HL-60 (cell line): ENCODE measurements at regions not wholly inside any gene's neighbourhood (a gene's known extent, or its start where the extent isn't known, plus 50 kb on each side); places are given as distances from the start of the nearest gene placed in this dataset.

Experiments
- DNase-seq, 2 experiments: peaks; one replicate each; pipeline ENCODE4 v3.0.0-alpha.2; 2010 to 2020; ENCODE audit warnings: low read depth in 1 of 2, low spot score in 1 of 2
- H3K27ac ChIP-seq: fragments of 250-450 bp; sonication (Bioruptor Pico); replicated peaks from 2 replicates; pipeline ENCODE4 v1.5.1; 2020; ENCODE audit warnings: mild to moderate bottlenecking, moderate library complexity
- H3K27me3 ChIP-seq: fragments of 250-450 bp; sonication (Bioruptor Pico); 2 replicates; pipeline ENCODE4 v1.5.1; 2021; ENCODE audit warnings: mild to moderate bottlenecking, moderate library complexity; ENCODE audit not compliant: insufficient read depth, poor library complexity, severe bottlenecking
- H3K4me3 ChIP-seq: replicated peaks from 2 replicates; pipeline ENCODE4 v1.5.1; 2011; ENCODE audit warnings: mild to moderate bottlenecking, control low read depth, low read length; ENCODE audit not compliant: insufficient read depth
- CTCF ChIP-seq: IDR thresholded peaks from one replicate; pipeline ENCODE4 v1.5.1; 2011; ENCODE audit warnings: low read length, control low read depth, inconsistent platforms; ENCODE audit not compliant: insufficient read depth
- GABPA ChIP-seq: IDR thresholded peaks from 2 replicates; pipeline ENCODE4 v1.6.1; 2012; ENCODE audit warnings: low read depth
- POLR2AphosphoS5 ChIP-seq: IDR thresholded peaks from 2 replicates; pipeline ENCODE4 v1.6.1; 2012; ENCODE audit warnings: low read depth
- REST ChIP-seq: IDR thresholded peaks from 2 replicates; pipeline ENCODE4 v1.6.1; 2012; ENCODE audit warnings: low read depth; ENCODE audit not compliant: insufficient replicate concordance
- SPI1 ChIP-seq: IDR thresholded peaks from 2 replicates; pipeline ENCODE4 v1.6.1; 2012; ENCODE audit warnings: low read depth, mild to moderate bottlenecking, borderline replicate concordance

GRCh38 chr6:141498977-141499376, 633.7 kb upstream of the GJE1 start:
- no peak overlapping the region for H3K27ac ChIP-seq
- H3K27me3 ChIP-seq = no peaks in the 10 kb centered on the region
- TF ChIP-seq SPI1 = no peak
- no peak for TF ChIP-seq CTCF
- TF ChIP-seq POLR2AphosphoS5 = no peak
- TF ChIP-seq GABPA = no peak
- no peak for TF ChIP-seq REST
- H3K4me3 ChIP-seq = no peak overlapping the region
- no peak for DNase-seq

- H3K27ac ChIP-seq = no peak overlapping the region
- H3K27me3 ChIP-seq = no peaks in the 10 kb centered on the region
- DNase-seq = no peak
- no peak for TF ChIP-seq SPI1
- TF ChIP-seq REST = no peak
- TF ChIP-seq CTCF = no peak
- no peak for TF ChIP-seq POLR2AphosphoS5
- no peak for TF ChIP-seq GABPA
- H3K4me3 ChIP-seq = no peak overlapping the region
Measured at GRCh38 chr6:141492521-141493284, 640.0 kb upstream of the GJE1 start.

GRCh38 chr6:141491684-141492083, 641.0 kb upstream of the GJE1 start:
- Histone ChIP-seq H3K4me3 (no peak overlapping the region), H3K27ac (no peak overlapping the region), H3K27me3 (no peaks in the 10 kb centered on the region)
- DNase-seq = no peak
- TF ChIP-seq SPI1 = no peak

- H3K27me3 ChIP-seq = no peaks in the 10 kb centered on the region
- no peak for DNase-seq
- TF ChIP-seq POLR2AphosphoS5 = no peak
- no peak for TF ChIP-seq GABPA
- TF ChIP-seq REST = no peak
- H3K4me3 ChIP-seq = no peak overlapping the region
- no peak overlapping the region for H3K27ac ChIP-seq
Measured at GRCh38 chr6:141490982-141491381, 641.7 kb upstream of the GJE1 start.
